ENCODE measurements at regions not wholly inside any gene's neighbourhood (a gene's known extent, or its start where the extent isn't known, plus 50 kb on each side); places are given as distances from the start of the nearest gene placed in this dataset.
"Not testable (repeated sequence)": the region's sequence is repeated elsewhere in the genome, so short reads cannot be mapped to it uniquely, and the experiment has no call there.

DNA sequence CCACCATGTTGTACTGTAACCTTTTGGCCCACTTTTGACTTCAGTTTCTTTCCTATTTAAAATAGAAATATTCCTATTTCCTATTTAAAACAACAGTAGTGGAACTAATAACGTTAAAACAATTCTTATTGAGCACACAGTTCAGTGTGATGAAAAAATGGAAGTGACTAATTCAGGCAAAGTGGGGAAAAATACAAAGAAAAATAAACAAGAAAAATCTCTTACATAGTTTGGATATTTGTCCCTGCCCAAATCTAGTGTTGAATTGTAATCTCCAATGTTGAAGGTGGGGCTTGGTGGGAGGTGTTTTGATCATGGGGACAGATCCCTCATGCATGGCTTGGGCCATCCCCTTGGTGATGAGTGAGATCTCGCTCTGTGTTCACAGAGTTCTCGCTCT is 198.1 kb upstream of the CPHXL start:
- no peak for DNase-seq (ENCODE audit: low spot score)

DNA sequence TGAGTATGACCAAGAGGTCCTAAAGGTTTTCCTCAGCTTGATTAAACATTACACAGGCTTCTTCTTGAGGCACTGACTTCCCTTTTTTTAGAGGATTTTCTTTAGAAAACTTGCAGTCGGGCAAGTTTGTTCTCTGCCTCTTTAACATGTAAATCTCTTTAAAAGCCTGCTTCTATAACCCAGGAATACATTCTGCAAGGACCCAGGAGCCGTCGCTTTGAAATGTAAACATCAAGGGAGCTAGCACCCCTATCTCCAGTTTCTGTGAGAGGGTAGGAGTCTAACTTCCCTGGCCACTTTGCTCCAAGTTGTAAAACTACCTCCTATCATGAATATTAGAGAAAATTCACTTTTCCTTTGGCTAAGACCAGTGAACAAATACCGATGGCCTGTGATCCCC is 201.5 kb upstream of the CPHXL start:
- DNase-seq (ENCODE audit: low spot score) = no peak

DNA sequence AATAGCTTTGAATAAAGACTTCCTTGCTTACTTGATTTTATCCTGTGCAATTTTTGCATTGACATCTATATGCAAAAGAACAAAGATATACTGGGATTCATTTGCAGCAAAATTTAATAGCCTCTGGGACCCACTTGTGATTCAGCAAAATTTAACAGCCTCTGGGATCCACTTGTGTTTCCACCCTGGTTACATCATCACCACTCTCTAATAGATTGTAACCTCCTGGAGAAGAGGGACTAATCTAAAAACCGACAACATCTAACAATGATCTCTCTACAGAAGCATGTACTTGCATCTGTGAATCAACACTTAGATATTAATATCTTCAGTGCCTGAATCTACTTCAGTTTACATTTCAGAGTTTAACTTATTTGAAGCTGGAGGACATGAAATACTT is 202.0 kb upstream of the CPHXL start:
- no peak for DNase-seq (ENCODE audit: low spot score)

DNA sequence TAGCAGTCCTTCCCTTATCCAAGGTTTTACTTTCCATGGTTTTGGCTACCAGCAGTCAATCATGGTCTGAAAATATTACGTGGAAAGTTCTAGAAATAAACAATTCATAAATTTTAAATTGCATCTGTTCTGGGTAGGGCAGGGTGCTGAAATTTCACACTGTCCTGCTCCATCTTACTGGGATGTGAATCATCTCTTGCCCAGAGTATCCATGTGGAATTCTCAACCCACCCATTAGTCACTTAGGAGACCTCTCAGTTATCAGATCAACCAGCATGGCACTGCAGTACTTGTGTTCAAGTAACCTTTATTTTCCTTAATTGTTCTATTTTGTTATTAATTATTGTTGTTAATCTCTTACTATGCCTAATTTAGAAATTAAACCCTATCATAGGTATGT is 202.8 kb upstream of the CPHXL start:
- no peak for DNase-seq (ENCODE audit: low spot score)

DNA sequence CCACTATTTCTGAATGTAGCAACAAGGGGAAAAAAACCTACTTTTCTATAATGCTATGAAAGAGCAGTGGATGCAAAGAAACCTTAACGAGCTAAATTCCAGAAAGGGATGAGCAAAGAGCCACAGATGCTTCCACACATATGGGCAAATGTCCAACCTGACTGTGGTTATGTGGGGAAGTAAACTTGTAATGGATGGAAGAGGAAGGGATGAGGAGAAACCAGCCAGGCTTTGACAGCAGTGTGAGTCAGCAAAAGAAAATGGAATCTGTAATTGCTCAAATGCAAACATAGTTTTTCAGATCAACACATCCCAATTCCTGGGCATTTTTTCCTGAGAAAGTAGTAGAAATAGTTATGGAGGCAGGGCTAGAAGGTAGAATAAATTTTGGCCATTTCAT is 204.8 kb upstream of the CPHXL start:
- no peak for DNase-seq (ENCODE audit: low spot score)

DNA sequence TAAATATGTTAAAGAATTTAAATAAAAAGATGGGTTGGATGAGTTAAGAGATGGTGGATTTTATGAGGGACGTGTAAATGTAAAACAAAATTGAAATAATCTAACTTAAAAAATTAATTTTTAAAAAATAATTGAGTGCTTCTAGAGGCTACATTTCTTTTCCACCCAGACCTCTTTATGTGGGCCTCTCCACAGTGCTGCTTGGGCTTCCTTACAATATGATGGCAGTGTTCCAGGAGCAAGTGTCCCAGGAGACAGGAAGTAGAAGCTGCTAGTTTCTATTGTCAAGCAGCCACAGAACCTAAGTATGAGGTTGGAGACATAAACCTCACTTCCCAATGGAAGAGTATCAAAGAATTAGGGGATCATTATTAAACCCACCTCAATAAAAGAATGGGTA is 205.7 kb upstream of the CPHXL start:
- no peak for DNase-seq (ENCODE audit: low spot score)

DNA sequence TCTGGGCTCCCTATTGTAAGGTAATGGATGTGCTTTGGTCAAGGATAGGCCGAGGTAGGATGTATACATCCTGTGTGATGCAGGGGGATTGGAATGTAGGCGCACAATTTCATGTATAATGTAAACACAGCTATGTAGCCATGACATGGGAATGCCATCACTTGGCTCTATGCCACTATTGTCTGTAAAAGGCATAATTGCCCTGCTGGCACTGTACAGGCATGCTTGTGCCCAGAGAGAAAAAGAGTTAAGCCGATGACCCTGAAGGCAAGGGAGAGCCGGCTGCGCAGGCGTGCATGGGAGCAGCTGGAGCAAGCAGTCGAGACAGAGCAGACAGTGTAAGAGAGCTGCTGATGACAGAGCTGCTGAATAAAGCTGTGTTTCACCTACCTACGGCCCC is 212.5 kb upstream of the CPHXL start:
- DNase-seq (ENCODE audit: low spot score) = no peak

DNA sequence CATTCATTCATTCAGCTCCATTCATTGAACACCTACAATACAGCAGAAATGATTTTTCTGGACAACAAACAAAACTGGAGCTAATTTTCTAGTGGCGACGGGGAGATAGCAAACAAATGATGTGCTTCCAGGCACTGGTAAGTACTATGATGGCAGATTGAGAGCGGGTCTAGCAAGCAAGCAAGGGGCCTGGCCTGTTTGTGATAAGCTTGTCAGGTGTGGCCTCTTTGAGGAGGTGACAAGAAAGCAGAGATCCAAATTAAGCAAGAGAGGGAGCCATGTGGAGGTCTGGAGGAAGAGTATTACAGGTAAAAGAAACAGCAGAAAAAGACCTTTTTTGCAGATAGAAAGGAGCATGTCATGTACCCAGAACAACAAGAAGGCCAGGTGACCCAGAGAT is 216.1 kb upstream of the CPHXL start:
- DNase-seq (ENCODE audit: low spot score) = no peak

DNA sequence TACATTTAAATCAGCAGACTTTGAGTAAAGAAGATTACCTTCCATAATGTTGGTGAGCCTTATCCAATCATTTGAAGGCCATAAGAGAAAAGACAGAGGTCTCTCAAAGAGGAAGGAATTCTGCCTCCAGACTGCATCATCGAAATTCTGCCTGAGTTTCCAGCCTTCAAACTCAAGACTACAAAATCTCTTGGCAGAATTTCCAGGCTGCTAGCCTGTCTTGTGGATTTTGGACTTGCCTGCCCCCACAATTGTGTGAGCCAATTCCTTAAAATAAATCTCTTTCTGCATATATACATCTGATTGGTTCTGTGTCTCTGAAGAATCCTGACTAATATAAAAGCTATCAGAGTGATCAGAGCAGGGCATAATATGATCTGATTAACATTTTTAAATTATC is 216.6 kb upstream of the CPHXL start:
- no peak for DNase-seq (ENCODE audit: low spot score)

DNA sequence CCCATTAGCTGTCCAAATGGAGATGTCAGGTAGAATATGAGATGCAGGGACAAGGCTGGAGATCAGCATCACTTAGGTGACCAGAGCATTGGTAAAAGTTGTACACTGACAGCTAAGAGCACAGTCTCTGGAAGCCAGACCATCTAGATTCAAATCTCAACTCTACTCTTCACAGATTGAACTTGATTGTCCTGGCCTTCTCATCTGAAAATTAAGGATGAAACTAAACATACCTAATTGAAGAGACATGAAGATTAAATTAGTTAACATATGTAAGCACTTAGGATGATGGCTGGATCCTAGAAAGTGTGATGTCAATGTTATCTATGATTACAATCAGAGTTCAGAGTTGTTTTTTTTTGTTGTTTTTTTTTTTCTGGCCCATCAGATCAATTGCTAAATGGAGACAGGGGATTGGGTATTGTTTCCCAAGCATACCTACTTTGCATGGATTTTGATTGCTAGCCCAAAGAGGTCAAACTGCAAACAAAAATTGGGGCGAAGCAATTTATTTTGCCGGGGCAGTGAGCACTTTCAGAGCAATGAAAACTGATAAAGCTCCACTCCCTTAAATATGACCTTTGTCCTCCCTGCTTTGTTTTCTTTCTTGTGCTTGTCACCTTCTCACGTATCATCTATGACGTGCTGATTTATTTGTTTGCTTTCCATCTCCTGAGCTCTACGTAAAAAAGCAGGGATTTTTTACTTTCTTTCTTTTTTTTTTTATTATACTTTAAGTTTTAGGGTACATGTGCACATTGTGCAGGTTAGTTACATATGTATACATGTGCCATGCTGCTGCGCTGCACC is 217.6 kb upstream of the CPHXL start:
- DNase-seq (ENCODE audit: low spot score) = no peak

DNA sequence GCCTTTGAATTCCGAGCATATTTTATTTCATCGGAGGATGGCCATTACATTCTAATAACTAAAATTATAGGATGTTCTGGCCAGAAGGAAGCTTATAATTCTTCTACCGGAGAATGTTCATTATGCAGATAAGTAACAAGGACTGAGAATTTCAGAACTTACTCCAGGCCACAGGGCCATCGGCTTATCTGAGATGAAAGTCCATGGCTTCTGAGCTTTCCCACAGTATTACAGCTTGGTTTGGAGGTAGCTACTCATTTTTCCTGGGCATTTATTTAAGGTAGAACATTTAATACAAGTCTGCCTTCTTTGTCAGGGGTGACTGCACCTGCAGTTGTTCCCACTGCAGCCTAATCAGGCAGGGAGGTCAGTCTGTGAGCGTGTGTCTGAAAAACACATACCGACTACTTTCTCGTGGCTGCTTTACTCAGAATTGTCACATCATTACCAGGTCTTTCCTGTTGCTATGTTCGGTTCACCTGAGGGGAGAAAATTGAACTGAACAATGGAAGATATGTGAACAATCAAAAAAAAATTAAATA is 219.7 kb upstream of the CPHXL start:
- no peak for DNase-seq (ENCODE audit: low spot score)

DNA sequence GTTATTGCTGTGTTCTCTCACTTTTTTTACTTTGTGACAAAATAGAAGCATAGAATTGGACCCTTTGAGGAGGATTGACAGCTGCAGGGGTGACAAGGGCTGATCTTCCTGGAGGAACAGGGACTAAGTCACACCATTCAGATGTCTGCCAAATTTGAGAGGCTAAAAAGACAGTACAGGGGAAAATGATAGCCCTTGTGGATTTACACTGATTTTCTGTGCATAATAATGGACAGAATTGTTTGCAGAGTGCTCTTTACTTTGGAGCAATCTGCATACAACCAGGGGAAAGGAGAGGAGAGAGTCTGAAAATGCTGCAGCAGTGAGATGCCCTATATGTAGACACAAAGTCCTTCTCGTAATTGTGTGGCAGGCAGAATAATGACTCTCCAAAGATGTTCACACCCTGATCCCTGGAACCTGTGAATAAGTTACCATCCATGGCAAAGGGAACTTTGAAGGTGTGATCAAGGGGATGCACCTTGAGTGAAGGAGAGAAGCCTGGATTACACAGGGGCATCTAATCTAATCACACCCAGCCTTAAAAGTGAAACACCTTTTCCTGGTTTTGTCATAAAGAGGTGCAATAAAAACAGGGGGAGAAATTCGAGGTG is 221.4 kb upstream of the CPHXL start:
- no peak for DNase-seq (ENCODE audit: low spot score)

DNA sequence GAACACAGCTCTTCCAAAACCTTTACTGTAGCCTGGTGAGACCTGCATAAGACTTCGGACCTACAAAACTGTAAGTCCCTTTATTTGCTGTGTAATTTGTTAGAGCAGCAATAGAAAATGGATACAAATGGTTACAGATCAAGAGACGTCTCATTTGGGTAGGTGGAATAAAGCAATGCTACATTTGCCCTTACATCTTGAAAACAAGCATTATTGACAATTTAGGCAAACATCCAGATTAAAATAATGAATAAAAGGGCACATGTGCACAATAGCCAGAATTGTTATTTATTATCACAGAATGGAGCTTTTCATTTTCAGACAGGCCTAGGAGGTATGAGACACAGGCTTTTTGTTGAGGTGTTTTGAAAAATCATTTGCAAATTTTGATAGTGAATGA is 222.2 kb upstream of the CPHXL start:
- no peak for DNase-seq (ENCODE audit: low spot score)

DNA sequence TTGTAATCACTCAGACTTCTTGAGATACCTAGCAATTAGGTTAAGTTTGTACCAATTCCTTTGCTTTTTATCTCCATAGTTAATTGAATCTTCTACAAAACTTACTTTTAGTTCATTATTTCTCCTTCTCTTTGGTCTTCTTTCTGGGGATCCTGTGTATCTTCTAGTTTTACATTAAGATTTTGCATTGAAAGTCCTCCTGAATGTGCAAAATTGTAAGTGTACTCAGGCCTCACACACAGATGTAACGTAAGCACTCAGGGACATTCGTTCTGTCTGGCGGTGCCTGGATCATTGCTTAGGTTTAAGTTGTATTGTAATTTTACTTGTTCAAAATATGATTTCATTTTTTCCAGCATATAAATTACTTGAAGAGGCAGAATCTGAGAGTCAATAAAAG is 222.6 kb upstream of the CPHXL start:
- no peak for DNase-seq (ENCODE audit: low spot score)

DNA sequence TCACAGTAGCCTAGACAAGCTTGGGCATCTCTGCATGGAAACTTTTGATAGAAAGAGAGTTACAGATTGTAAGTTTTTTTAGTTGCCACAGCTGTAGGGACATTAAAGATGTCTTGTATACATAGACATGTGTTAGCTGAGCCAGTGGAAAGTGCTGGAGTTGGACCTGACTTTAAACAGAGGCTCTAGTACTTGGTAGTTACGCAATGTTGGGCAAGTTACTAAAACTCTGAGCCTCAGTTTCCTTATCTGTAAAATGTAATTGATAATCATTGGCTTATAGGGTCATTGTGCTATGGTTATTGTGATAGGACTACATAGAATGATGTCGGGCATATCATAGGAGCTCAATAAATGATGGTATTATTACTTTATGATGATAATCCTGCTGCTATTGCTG is 225.8 kb upstream of the CPHXL start:
- DNase-seq (ENCODE audit: low spot score) = no peak

DNA sequence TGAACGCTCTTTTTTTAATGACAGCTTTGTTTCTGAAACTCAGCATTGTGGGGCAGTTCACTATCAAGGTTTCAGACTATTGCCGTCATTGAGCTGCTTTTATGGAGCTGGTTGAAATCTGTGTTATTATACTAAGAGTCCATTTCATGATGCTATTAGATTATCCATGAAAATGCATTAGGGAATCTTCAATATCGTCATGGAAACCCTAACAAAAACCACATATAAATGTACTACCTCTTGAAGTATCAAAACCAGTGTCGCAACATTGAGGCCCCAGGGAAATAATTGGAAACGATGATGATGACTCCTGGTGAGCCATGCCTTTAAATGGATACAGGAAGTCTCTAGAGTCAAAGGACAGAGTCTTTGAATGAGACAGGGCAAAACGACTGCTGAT is 231.6 kb upstream of the CPHXL start:
- no peak for DNase-seq (ENCODE audit: low spot score)

DNA sequence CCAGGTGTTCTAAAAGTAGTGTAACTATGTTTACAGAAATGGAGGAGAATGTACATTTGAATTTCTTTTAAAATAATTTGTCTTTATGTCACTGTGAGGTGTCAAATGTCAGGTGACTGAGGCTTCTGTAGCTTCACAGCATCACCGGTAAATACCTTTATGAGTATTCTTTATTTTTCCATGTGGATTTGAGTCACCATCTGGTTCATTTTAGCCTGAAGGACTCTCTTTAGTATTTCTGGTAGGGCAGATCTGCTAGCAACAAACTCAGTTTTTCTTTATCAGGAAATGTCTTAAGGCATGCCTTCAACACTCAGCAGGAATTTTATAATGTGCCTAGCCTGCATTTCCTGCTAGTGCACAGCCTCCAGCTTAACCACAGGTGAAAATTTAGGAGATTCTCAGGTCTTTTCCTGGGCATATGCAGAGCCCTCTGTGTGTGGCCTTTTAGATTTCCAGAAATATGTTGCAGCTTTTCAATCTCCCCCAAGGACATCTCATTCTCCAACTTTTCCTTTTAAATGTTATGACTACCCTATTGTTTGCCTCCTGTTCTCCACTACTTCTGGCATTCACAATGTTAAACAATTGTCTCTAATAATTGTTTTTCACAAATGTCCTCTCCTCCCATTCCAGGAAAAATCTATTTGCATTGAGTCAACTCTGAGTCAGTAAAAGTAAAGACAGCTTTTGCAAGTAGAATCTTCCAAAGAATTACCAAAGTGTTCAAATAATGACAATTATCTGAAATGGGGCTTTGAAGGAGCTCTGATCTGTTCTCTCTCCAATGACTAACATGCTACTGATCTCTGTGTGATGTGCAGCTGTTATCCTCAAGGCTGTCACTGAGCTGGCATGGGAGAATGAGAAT is 239.4 kb upstream of the CPHXL start:
- no peak for DNase-seq (ENCODE audit: low spot score)

DNA sequence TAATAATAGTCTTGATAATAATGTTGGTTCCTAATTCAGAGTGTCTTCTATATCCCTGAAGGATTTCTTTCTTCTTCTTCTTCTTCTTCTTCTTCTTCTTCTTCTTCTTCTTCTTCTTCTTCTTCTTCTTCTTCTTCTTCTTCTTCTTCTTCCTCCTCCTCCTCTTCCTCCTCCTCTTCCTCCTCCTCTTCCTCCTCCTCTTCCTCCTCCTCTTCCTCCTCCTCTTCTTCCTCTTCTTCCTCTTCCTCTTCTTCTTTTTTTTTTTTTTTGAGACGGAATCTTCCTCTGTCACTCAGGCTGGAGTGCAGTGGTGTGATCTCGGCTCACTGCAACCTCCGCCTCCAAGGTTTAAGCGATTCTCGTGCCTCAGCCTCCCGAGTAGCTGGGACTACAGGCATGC is 242.8 kb upstream of the CPHXL start:
- DNase-seq (ENCODE audit: low spot score) = not testable (repeated sequence)

DNA sequence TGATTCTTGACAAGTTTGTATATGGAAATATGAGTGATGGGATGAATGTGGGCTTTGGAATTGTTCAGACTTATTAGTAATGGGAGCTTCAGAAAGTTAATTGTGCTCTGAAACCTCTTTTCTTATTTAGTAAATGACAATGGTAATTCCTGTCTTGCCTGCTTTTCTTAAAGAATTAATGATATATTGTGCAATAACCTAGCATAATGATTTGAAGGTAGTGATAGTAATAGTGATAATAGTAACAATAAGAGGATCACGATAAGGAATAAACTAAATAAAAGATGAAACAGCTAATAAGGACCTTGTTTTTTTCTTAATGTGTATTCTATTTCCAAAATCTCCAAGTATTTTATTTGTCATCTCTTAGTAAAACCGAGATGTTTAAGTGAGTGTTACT is 245.0 kb upstream of the CPHXL start:
- DNase-seq (ENCODE audit: low spot score) = no peak

DNA sequence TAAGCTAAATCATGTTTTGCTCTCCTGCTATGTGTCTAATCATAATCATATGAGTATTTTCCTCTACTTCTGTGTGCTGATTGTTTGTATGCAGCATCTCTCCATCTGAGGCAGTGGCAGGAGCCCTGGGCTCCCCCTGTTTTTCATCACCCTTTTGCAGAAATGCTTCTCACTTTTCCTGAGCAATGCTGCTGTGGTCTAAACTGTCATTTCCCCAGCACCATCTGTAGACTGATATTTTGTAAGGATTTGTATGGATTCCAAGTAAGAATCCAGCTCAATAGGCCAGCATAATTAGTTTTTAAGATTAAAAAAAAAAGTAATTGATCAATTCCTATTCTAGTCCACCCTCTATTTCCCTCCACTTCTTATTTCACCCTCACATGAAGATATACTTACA is 257.0 kb upstream of the CPHXL start:
- DNase-seq (ENCODE audit: low spot score) = no peak

DNA sequence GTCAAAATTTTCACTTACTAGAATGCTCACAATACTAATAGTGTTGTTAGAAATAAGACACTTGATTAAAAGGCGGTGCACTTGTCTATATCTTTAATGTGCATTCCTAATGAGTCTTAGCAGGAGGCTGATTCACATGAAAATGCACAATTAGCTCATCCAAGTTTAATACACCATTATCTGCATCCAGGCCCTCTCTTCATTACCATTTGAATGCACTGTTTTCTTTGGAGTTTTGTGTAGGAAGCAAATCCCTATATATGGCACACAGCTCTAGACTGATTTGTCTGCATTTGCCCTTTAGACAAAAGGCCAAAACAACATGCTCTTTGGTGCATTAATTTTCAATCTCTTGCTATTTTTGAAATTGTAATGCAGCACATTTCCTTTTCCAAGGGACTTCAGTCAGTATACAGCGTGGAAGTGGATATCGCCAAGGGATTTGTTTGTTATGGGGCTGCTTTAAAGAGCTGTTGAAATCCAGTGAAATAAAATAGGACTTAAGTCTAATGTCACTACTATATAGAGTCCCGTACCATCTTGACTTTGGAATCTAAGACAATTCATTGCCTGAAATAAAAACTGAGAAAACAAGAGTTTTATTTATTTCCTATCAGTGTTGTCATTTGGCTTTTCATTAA is 257.6 kb upstream of the CPHXL start:
- no peak for DNase-seq (ENCODE audit: low spot score)

DNA sequence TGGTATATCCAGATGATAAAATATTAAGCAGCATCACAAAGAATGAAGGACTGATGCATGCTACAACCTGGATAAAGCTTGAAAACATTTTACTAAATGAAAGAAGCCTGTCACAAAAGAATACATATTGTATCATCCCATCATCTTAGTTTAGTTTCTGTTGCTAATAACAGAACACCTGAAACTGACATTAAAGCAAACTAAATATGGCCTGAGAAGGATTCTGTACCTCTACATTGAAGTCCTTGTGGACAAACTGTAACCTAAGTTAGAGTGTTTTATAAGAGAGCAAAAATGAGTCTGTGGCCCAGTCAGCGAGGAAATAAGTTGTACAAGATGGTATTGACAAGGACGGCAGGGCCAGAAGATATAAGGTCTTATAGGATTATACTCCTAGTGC is 261.0 kb upstream of the CPHXL start:
- DNase-seq (ENCODE audit: low spot score) = no peak

Data from A172 (cell line).